GM12892 (cell line): ENCODE measurements at regions not wholly inside any gene's neighbourhood (a gene's known extent, or its start where the extent isn't known, plus 50 kb on each side); places are given as distances from the start of the nearest gene placed in this dataset.

Source experiments
- POLR2A ChIP-seq: IDR thresholded peaks from 2 replicates; pipeline ENCODE4 v1.6.1; 2011; ENCODE audit warnings: low read depth, low read length, control low read depth
- POLR2AphosphoS5 ChIP-seq: IDR thresholded peaks from 2 replicates; pipeline ENCODE4 v1.6.1; 2011; ENCODE audit warnings: low read depth, low read length, control low read depth

- TF ChIP-seq POLR2AphosphoS5, result no peak
- no peak for TF ChIP-seq POLR2A
Observed at GRCh38 chrX:97700547-97700946, 816.8 kb downstream of the RPA4 start.
